Mesenchymal stem cell (in vitro differentiated cells and primary cell): ENCODE measurements at regions not wholly inside any gene's neighbourhood (a gene's known extent, or its start where the extent isn't known, plus 50 kb on each side); places are given as distances from the start of the nearest gene placed in this dataset.

Experiments
- DNase-seq: peaks from one replicate; pipeline ENCODE4 v3.0.0-alpha.2; 2013
- H2AFZ ChIP-seq: one replicate; pipeline ENCODE4 v1.6.1; 2013; ENCODE audit warnings: low read depth, mild to moderate bottlenecking, control low read depth, inconsistent platforms, low read length, moderate library complexity
- H2AK5ac ChIP-seq: 2 replicates; pipeline ENCODE4 v1.6.1; 2013; ENCODE audit warnings: low read length, moderate library complexity, mild to moderate bottlenecking, inconsistent platforms; ENCODE audit not compliant: severe bottlenecking
- H2BK120ac ChIP-seq: one replicate; pipeline ENCODE4 v1.6.1; 2013; ENCODE audit warnings: low read depth, mild to moderate bottlenecking, inconsistent platforms, low read length, moderate library complexity
- H2BK12ac ChIP-seq, 2 experiments: one replicate each; pipeline ENCODE4 v1.6.1; 2013; ENCODE audit warnings: inconsistent platforms in 2 of 2, low read length in 2 of 2, mild to moderate bottlenecking in 2 of 2, moderate library complexity in 2 of 2, control low read depth in 1 of 2
- H2BK15ac ChIP-seq: one replicate; pipeline ENCODE4 v1.6.1; 2013; ENCODE audit warnings: mild to moderate bottlenecking, low read depth, inconsistent platforms; ENCODE audit not compliant: poor library complexity, severe bottlenecking
- H2BK5ac ChIP-seq: 2 replicates; pipeline ENCODE4 v1.6.1; 2013; ENCODE audit warnings: low read depth, mild to moderate bottlenecking, low read length, control low read depth, inconsistent platforms; ENCODE audit not compliant: poor library complexity, severe bottlenecking
- H3K14ac ChIP-seq, 2 experiments: one replicate each; pipeline ENCODE4 v1.6.1; 2013; ENCODE audit warnings: inconsistent platforms in 2 of 2, low read length in 2 of 2, control low read depth in 1 of 2, mild to moderate bottlenecking in 1 of 2, moderate library complexity in 1 of 2
- H3K18ac ChIP-seq, 2 experiments: one replicate each; pipeline ENCODE4 v1.6.1; 2013; ENCODE audit warnings: inconsistent platforms in 2 of 2, low read length in 2 of 2, control low read depth in 1 of 2, low read depth in 1 of 2, mild to moderate bottlenecking in 1 of 2
- H3K23ac ChIP-seq, 2 experiments: one replicate each; pipeline ENCODE4 v1.6.1; 2013; ENCODE audit warnings: inconsistent platforms in 2 of 2, low read length in 2 of 2, mild to moderate bottlenecking in 2 of 2, moderate library complexity in 2 of 2, control low read depth in 1 of 2
- H3K27ac ChIP-seq: 2 replicates; pipeline ENCODE4 v1.5.1; 2013; ENCODE audit warnings: mild to moderate bottlenecking, moderate library complexity, low read length, control low read depth, inconsistent platforms; ENCODE audit not compliant: poor library complexity, severe bottlenecking
- H3K27me3 ChIP-seq, 2 experiments: 2 replicates each; pipeline versions ENCODE4 v1.6.1 to v1.7.0; 2013; ENCODE audit warnings: low read length in 2 of 2, mild to moderate bottlenecking in 2 of 2, moderate library complexity in 2 of 2, control low read depth in 1 of 2, inconsistent platforms in 1 of 2; ENCODE audit not compliant: control insufficient read depth in 1 of 2, insufficient read depth in 1 of 2
- H3K36me3 ChIP-seq, 2 experiments: 2 replicates each; pipeline versions ENCODE4 v1.6.1 to v1.7.0; 2013; ENCODE audit warnings: low read length in 2 of 2, control low read depth in 1 of 2, inconsistent platforms in 1 of 2, low read depth in 1 of 2, mild to moderate bottlenecking in 1 of 2; ENCODE audit not compliant: insufficient read depth in 2 of 2, control insufficient read depth in 1 of 2
- H3K4ac ChIP-seq, 2 experiments: one replicate each; pipeline ENCODE4 v1.6.1; 2013; ENCODE audit warnings: inconsistent platforms in 2 of 2, low read length in 2 of 2, mild to moderate bottlenecking in 2 of 2, moderate library complexity in 2 of 2, control low read depth in 1 of 2, low read depth in 1 of 2
- H3K4me1 ChIP-seq: 2 replicates; pipeline ENCODE4 v1.6.1; 2013; ENCODE audit warnings: low read depth, low read length, control low read depth; ENCODE audit not compliant: control insufficient read depth, insufficient read depth
- H3K4me2 ChIP-seq: 2 replicates; pipeline ENCODE4 v1.6.1; 2013; ENCODE audit warnings: low read length, mild to moderate bottlenecking, inconsistent platforms; ENCODE audit not compliant: poor library complexity, severe bottlenecking
- H3K4me3 ChIP-seq, 2 experiments: 2 replicates each; pipeline versions ENCODE4 v1.5.1 to v1.7.0; 2013; ENCODE audit warnings: low read length in 2 of 2, mild to moderate bottlenecking in 2 of 2, control low read depth in 1 of 2, low read depth in 1 of 2; ENCODE audit not compliant: insufficient read depth in 1 of 2
- H3K79me1 ChIP-seq: replicated peaks from 2 replicates; pipeline ENCODE4 v1.6.1; 2013; ENCODE audit warnings: mild to moderate bottlenecking, control low read depth, low read length, inconsistent platforms; ENCODE audit not compliant: poor library complexity, severe bottlenecking
- H3K9ac ChIP-seq: 2 replicates; pipeline ENCODE4 v1.7.0; 2013; ENCODE audit warnings: mild to moderate bottlenecking, low read length, moderate library complexity
- H3K9me3 ChIP-seq: 2 replicates; pipeline ENCODE4 v1.7.0; 2013; ENCODE audit warnings: mild to moderate bottlenecking, low read length; ENCODE audit not compliant: control insufficient read depth
- H4K8ac ChIP-seq: one replicate; pipeline ENCODE4 v1.6.1; 2013; ENCODE audit warnings: inconsistent platforms, mild to moderate bottlenecking, low read length, moderate library complexity
- H4K91ac ChIP-seq: one replicate; pipeline ENCODE4 v1.6.1; 2013; ENCODE audit warnings: mild to moderate bottlenecking, low read length, inconsistent platforms
- WGBS: methylation state at CpG from one replicate; pipeline ENCODE4 v1.1.7; 2013; ENCODE audit warnings: mixed read lengths; 5-methylcytosine and 5-hydroxymethylcytosine counted together

DNA sequence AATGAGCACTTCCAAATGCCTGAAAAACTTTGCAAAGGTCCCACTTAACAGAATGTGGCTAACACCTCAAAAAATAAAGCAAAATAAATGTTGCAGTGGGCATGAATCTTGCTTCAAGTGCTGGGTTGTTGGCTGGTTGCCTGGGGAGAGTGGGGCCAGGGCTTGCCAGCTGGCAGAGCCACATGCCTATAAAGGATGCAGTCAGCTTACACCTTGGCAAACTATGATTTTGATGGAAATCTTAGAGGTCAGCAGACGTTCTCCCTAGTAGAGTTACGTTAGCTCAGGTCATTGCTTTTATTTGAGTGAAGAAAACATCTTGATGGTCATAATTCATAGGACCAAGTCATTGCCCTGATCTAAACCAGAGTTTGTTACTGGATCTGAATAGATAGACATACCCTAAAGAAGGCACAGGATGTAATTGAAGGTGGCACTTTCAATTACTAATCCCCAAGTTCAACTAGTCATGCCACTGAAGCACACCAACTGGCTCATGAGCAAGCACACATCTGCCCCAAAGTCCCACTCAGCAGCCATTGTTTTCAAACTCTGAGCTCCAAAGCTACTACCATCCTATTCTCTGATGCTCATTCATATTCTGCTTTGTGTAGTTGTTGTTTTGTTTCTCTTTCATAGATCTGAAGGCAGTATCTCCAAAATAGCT, 51.2 kb upstream of the ZSWIM6 start:
- H3K4me2 ChIP-seq = no peak overlapping the region
- H2BK5ac ChIP-seq = no peak overlapping the region
- H3K27me3 ChIP-seq = no peaks in the 10 kb centered on the region
- H3K4ac ChIP-seq = no peak overlapping the region
- H3K23ac ChIP-seq = no peak overlapping the region
- H3K79me1 ChIP-seq = no peaks in the 10 kb centered on the region
- no peak overlapping the region for H3K9ac ChIP-seq
- DNase-seq = no peak
- peak overlapping the region in 1 of 2 experiments; percentile 2 for H3K4me3 ChIP-seq
- no peaks in the 10 kb centered on the region for H3K9me3 ChIP-seq
- H4K8ac ChIP-seq = no peak overlapping the region
- H3K4me1 ChIP-seq = peaks cover 5% of the 10 kb centered on the region
- no peak overlapping the region for H2AFZ ChIP-seq
- peak overlapping the region; percentile 91 for H2BK15ac ChIP-seq
- WGBS = 79% methylated on average over 2 of the region's 2 CpGs
- H3K18ac ChIP-seq = no peak overlapping the region
- H3K27ac ChIP-seq = peak overlapping the region; percentile 75
- H3K36me3 ChIP-seq = no peaks in the 10 kb centered on the region
- peak overlapping the region; percentile 95 for H2AK5ac ChIP-seq
- H2BK120ac ChIP-seq = no peak overlapping the region
- H2BK12ac ChIP-seq = peak overlapping the region; percentile 78 to 84
- no peak overlapping the region for H3K14ac ChIP-seq
- H4K91ac ChIP-seq = no peak overlapping the region

DNA sequence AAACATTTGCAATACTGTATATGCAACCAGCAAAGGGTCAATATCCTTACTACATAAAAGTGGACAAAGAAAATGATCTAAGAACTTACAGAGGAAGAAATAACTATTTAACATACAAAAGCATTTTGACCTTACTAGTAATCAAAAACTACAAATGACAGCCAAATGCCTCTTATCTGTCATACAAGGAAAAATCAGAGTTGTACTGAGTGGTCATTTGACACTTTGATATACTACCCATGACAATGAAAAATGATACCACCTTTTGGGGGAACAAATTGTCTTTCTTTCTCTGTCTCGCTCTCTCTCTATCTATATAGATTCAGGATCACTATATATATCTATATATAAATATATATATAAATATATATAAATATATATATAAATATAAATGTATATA, 50.4 kb upstream of the ZSWIM6 start:
- Histone ChIP-seq H2BK15ac (no peak overlapping the region), H3K9me3 (no peaks in the 10 kb centered on the region), H3K18ac (no peak overlapping the region), H2BK5ac (no peak overlapping the region), H3K14ac (no peak overlapping the region), H3K36me3 (no peaks in the 10 kb centered on the region), H3K27me3 (no peaks in the 10 kb centered on the region), H3K79me1 (no peaks in the 10 kb centered on the region), H3K4me3 (no peak overlapping the region), H2AFZ (no peak overlapping the region), H2AK5ac (no peak overlapping the region), H3K27ac (no peak overlapping the region), H3K9ac (no peak overlapping the region), H3K4me1 (peaks cover 4% of the 10 kb centered on the region), H4K91ac (no peak overlapping the region), H3K23ac (no peak overlapping the region), H3K4ac (no peak overlapping the region), H4K8ac (no peak overlapping the region), H2BK120ac (no peak overlapping the region), H2BK12ac (no peak overlapping the region), H3K4me2 (no peak overlapping the region)
- DNase-seq = no peak
- WGBS = no CpG with 5 or more reads among the region's 1 CpG
